ENCODE measurements at regions not wholly inside any gene's neighbourhood (a gene's known extent, or its start where the extent isn't known, plus 50 kb on each side); places are given as distances from the start of the nearest gene placed in this dataset.

DNA sequence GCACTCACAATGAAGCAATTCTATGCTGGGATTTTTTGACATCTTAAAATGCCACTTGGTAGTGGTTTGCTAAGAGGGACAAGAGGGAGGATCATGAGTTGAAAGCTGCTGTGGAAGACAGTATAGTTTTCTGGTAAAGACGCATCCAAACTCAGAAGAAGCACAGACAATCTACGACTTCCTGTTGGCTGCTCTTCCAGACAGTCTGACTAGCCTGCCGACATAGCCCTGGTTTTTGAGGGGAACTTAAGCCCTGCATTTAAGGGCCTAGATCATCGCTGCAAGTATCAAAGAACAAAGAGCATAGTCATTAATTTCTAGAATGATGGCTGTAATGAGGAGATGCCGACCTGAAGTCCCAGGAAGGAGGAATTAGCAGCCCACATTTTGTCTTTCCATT lies 99.9 kb upstream of the IKZF1 start:
- TF ChIP-seq, protein P1, sequence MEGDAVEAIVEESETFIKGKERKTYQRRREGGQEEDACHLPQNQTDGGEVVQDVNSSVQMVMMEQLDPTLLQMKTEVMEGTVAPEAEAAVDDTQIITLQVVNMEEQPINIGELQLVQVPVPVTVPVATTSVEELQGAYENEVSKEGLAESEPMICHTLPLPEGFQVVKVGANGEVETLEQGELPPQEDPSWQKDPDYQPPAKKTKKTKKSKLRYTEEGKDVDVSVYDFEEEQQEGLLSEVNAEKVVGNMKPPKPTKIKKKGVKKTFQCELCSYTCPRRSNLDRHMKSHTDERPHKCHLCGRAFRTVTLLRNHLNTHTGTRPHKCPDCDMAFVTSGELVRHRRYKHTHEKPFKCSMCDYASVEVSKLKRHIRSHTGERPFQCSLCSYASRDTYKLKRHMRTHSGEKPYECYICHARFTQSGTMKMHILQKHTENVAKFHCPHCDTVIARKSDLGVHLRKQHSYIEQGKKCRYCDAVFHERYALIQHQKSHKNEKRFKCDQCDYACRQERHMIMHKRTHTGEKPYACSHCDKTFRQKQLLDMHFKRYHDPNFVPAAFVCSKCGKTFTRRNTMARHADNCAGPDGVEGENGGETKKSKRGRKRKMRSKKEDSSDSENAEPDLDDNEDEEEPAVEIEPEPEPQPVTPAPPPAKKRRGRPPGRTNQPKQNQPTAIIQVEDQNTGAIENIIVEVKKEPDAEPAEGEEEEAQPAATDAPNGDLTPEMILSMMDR (IDR thresholded peaks at IDR 0.05; ENCODE audit: low read depth, low read length) = no peak
- no peaks in the 10 kb centered on the region for H3K36me3 ChIP-seq
- H3K27ac ChIP-seq = no peak overlapping the region
- H3K27me3 ChIP-seq (ENCODE audit: insufficient read depth, low read depth, severe bottlenecking) = no peaks in the 10 kb centered on the region
- no peak overlapping the region for H3K4me3 ChIP-seq (ENCODE audit: low read depth, low read length)
- DNase-seq = no peak
- no peaks in the 10 kb centered on the region for H3K9me3 ChIP-seq (ENCODE audit: severe bottlenecking)

DNA sequence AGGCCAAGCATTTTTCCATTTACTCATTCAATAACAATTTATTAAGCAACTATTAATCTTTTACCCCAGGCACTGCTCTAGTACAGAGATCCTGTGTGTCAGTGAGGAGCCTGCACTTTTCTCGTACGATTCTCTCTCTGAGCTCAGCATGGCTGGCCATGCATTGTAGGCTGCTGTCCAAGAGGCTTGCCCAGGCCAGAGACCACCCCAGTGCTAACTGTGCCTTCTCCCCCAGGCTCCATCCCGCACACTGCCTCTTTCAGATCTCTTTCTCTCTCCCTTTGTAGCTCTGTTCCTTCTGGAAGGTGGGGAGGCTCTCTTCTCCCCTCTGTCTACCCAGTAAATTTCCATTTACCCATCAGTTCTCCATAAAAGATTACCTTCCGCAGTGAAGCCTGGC lies 101.0 kb upstream of the IKZF1 start:
- TF ChIP-seq, protein P1 (IDR thresholded peaks at IDR 0.05; ENCODE audit: low read depth, low read length) = no peak
- Histone ChIP-seq H3K36me3 (no peaks in the 10 kb centered on the region), H3K4me3 (ENCODE audit: low read depth, low read length) (no peak overlapping the region), H3K27me3 (ENCODE audit: insufficient read depth, low read depth, severe bottlenecking) (no peaks in the 10 kb centered on the region), H3K9me3 (ENCODE audit: severe bottlenecking) (no peaks in the 10 kb centered on the region), H3K27ac (no peak overlapping the region)
- DNase-seq = no peak

DNA sequence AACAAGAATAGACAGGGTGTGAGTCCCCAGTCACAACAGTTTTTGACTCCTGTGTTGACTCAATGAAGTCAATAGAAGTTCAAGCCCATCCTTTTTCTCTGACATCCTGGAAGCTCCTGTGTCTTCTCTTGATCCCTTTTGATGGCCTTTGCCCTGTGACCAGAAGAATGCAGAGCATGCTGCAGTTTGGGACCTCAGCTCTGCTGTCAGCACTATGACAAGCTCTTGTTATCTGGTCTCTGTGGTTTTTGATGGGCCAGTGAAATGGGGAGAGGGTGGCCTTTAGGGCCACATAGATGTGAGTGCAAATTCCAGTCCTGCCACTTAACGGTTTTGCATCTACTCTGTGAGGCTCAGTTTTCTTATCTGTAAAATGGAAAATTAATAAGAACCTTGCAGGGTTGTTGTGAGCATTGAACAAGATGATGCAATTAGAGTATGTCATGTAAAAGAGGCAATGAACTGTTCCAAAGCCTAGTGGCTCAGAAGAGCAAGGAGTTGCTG lies 102.4 kb upstream of the IKZF1 start:
- Histone ChIP-seq H3K27me3 (ENCODE audit: insufficient read depth, low read depth, severe bottlenecking) (no peaks in the 10 kb centered on the region), H3K36me3 (no peaks in the 10 kb centered on the region), H3K4me3 (ENCODE audit: low read depth, low read length) (no peak overlapping the region), H3K9me3 (ENCODE audit: severe bottlenecking) (no peaks in the 10 kb centered on the region), H3K27ac (no peak overlapping the region)
- DNase-seq = no peak
- TF ChIP-seq, protein P1 (IDR thresholded peaks at IDR 0.05; ENCODE audit: low read depth, low read length) = no peak

DNA sequence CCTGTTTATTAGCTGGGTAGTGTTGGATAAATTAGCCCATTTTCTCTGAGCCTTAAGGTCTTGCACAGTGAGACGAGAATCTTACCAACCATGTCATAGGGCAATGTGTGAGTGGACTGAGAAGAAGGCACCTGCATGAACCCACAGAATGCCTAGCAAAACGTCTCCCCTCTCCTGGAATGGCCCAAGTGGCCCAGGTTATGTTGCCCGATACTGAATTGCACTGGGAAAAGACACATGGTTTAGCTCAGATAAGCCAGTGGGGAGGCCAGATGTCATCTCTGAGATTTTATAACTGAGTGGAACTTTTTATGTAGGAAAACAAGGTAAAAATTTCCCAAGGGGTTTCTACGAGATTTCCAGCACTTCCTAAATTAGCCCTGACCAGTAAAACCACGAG lies 104.7 kb upstream of the IKZF1 start:
- H3K4me3 ChIP-seq (ENCODE audit: low read depth, low read length) = no peak overlapping the region

DNA sequence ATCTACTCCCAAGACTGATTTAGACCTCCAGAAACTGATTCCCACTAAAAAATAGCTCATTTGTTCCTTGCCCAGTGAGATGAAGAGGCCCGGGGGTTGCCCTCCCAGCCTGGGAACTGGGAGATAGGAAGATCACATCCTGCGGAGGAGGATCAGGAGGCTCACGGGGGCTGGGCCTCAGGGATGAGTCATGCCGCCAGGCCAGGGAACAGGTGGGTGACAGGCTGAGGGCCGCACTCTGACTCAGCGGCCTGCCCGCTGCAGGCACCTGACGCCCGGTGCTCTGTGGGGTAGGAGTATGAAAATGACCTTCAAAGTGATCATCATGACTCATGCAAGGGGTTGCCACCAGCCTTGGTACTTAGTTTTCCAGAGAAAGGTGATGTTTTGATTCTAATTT lies 104.5 kb upstream of the ZPBP start:
- H3K36me3 ChIP-seq = no peaks in the 10 kb centered on the region
- no peak overlapping the region for H3K4me3 ChIP-seq (ENCODE audit: low read depth, low read length)
- DNase-seq = peak; percentile 78
- TF ChIP-seq, protein P1 (IDR thresholded peaks at IDR 0.05; ENCODE audit: low read depth, low read length) = no peak
- H3K27me3 ChIP-seq (ENCODE audit: insufficient read depth, low read depth, severe bottlenecking) = no peaks in the 10 kb centered on the region
- H3K9me3 ChIP-seq (ENCODE audit: severe bottlenecking) = no peaks in the 10 kb centered on the region
- no peak overlapping the region for H3K27ac ChIP-seq

More for the DNA sequence above, 104.7 kb upstream of the IKZF1 start:
- H3K9me3 ChIP-seq (ENCODE audit: severe bottlenecking) = no peaks in the 10 kb centered on the region
- H3K36me3 ChIP-seq = no peaks in the 10 kb centered on the region
- TF ChIP-seq, protein P1 (IDR thresholded peaks at IDR 0.05; ENCODE audit: low read depth, low read length) = no peak
- H3K27me3 ChIP-seq (ENCODE audit: insufficient read depth, low read depth, severe bottlenecking) = no peaks in the 10 kb centered on the region
- DNase-seq = no peak
- H3K27ac ChIP-seq = no peak overlapping the region

DNA sequence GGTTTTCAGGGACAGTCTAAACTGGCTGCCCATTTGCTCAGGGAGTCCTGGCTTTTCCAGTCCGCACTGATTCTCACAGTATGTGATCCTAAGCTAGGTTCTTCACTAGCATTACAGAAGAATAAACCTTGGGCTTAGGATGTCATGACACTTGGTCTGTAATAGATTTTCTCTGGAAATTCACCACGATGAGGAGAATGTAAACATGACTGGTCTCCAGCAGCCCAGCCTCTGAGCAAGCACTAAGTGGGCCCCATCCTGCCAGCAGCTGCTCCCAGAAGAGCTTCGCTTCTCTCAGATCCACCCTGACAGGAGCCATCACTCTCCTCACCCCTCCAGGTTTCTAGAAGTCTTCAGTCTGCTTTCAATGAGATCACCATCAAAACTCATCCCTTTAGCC lies 103.7 kb upstream of the ZPBP start:
- Histone ChIP-seq H3K27me3 (ENCODE audit: insufficient read depth, low read depth, severe bottlenecking) (no peaks in the 10 kb centered on the region), H3K36me3 (no peaks in the 10 kb centered on the region), H3K27ac (no peak overlapping the region), H3K4me3 (ENCODE audit: low read depth, low read length) (no peak overlapping the region), H3K9me3 (ENCODE audit: severe bottlenecking) (no peaks in the 10 kb centered on the region)
- TF ChIP-seq, protein P1 (IDR thresholded peaks at IDR 0.05; ENCODE audit: low read depth, low read length) = no peak
- no peak for DNase-seq
